CD4-positive, CD25-positive, alpha-beta regulatory T cell (primary cell): ENCODE measurements at regions not wholly inside any gene's neighbourhood (a gene's known extent, or its start where the extent isn't known, plus 50 kb on each side); places are given as distances from the start of the nearest gene placed in this dataset.
"Not testable (repeated sequence)": the region's sequence is repeated elsewhere in the genome, so short reads cannot be mapped to it uniquely, and the experiment has no call there.

ENCODE experiments used
- ATAC-seq, 2 donors: fragments of 150-1000 bp; cut with Tn5 transposase; one replicate each; pipeline ENCODE4 v1.10.0; 2021; ENCODE audit warnings: low read depth in 2 of 2, moderate number of reproducible peaks in 2 of 2, moderate library complexity in 1 of 2
- DNase-seq, 3 donors: peaks; one replicate each; pipeline versions ENCODE4 v3.0.0 to v3.0.0-alpha.2; 2012 to 2022; ENCODE audit warnings: mixed read lengths in 1 of 3
- H3K27ac ChIP-seq: one replicate; pipeline ENCODE4 v1.7.0; 2013; ENCODE audit warnings: mild to moderate bottlenecking, low read length; ENCODE audit not compliant: insufficient read depth, poor library complexity, severe bottlenecking
- H3K27me3 ChIP-seq: one replicate; pipeline ENCODE4 v1.7.0; 2013; ENCODE audit warnings: low read length; ENCODE audit not compliant: control insufficient read depth, insufficient read depth
- H3K36me3 ChIP-seq: one replicate; pipeline ENCODE4 v1.7.0; 2013; ENCODE audit warnings: mild to moderate bottlenecking, low read length, moderate library complexity; ENCODE audit not compliant: control insufficient read depth, insufficient read depth
- H3K4me1 ChIP-seq: 2 replicates; pipeline ENCODE4 v1.7.0; 2013; ENCODE audit warnings: mild to moderate bottlenecking, low read length; ENCODE audit not compliant: insufficient read depth, control insufficient read depth, poor library complexity, severe bottlenecking
- H3K4me3 ChIP-seq: one replicate; pipeline ENCODE4 v1.7.0; 2013; ENCODE audit warnings: low read depth, mild to moderate bottlenecking, low read length, moderate library complexity
- H3K9me3 ChIP-seq, 2 experiments: 1 replicate in 1 of 2; 2 replicates in 1 of 2; pipeline ENCODE4 v1.7.0; 2013; ENCODE audit warnings: low read length in 2 of 2, mild to moderate bottlenecking in 1 of 2, moderate library complexity in 1 of 2; ENCODE audit not compliant: control insufficient read depth in 2 of 2
- H3K27ac Mint-ChIP-seq, 3 donors: one replicate each; pipeline ENCODE4 v1.8.0; 2020 to 2022; ENCODE audit warnings: mild to moderate bottlenecking in 3 of 3, mixed read lengths in 3 of 3, moderate library complexity in 2 of 3
- H3K27me3 Mint-ChIP-seq: one replicate; pipeline ENCODE4 v1.8.0; 2022; ENCODE audit warnings: mild to moderate bottlenecking, mixed read lengths
- H3K36me3 Mint-ChIP-seq: one replicate; pipeline ENCODE4 v1.8.0; 2020; ENCODE audit warnings: mixed read lengths
- H3K4me1 Mint-ChIP-seq, 4 donors: one replicate each; pipeline ENCODE4 v1.8.0; 2020 to 2022; ENCODE audit warnings: mixed read lengths in 4 of 4, mild to moderate bottlenecking in 1 of 4
- H3K4me3 Mint-ChIP-seq, 4 donors: one replicate each; pipeline ENCODE4 v1.8.0; 2020 to 2022; ENCODE audit warnings: mild to moderate bottlenecking in 4 of 4, mixed read lengths in 4 of 4, moderate library complexity in 3 of 4
- H3K9me3 Mint-ChIP-seq, 7 donors: one replicate each; pipeline ENCODE4 v1.8.0; 2020 to 2022; ENCODE audit warnings: mixed read lengths in 7 of 7, mild to moderate bottlenecking in 3 of 7, moderate library complexity in 2 of 7

DNA sequence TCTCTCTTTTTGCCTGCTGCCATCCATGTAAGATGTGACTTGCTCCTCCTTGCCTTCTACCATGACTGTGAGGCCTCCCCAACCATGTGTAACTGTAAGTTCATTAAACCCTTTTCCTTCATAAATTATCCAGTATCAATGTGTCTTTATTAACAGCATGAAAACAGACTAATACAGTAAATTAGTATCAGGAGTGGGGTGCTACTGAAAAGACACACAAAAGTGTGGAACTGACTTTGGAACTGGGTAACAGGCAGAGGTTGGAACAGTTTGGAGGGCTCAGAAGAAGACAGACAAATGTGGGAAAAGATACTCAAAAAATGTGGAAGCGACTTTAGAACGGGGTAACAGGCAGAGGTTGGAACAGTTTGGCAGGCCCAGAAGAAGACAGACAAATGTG, 189.4 kb downstream of the HTR1B start:
- H3K4me1 Mint-ChIP-seq: no peaks in the 10 kb centered on the region
- H3K27ac Mint-ChIP-seq: no peak overlapping the region
- no peak overlapping the region for H3K4me3 Mint-ChIP-seq
- peaks cover 2 to 16% (median 8%) of the 10 kb centered on the region in 7 donors for H3K9me3 Mint-ChIP-seq
- Histone ChIP-seq H3K27me3 (no peaks in the 10 kb centered on the region), H3K27ac (no peak overlapping the region), H3K4me3 (no peak overlapping the region), H3K9me3 (peaks cover 6 to 17% of the 10 kb centered on the region in 2 experiments), H3K36me3 (no peaks in the 10 kb centered on the region), H3K4me1 (no peaks in the 10 kb centered on the region)
- DNase-seq: no peak
- H3K27me3 Mint-ChIP-seq: no peaks in the 10 kb centered on the region
- no peaks in the 10 kb centered on the region for H3K36me3 Mint-ChIP-seq
- no peak for ATAC-seq

DNA sequence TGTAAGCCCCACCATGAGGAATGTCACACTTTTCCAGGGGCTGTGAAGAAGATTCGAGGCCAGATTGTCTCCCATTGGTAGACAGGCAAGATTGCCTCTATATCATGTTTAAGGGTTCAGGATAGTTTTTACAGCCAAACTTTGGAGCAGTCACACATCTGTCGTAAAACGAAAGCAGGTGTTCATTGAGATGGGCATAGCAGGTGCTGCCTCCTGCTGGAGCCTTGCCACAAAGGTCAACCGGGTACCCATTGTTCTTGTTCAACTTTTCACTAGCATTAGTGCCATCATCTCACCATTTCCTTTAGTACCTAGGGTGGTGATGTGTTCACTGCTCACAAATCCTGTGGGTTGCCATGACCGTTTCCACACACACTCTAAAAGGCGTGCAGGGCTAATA, 198.3 kb downstream of the HTR1B start:
- Mint-ChIP-seq H3K27me3 (no peaks in the 10 kb centered on the region), H3K27ac (no peak overlapping the region), H3K36me3 (no peaks in the 10 kb centered on the region), H3K4me1 (no peaks in the 10 kb centered on the region), H3K9me3 (peaks cover 2 to 12% (median 4%) of the 10 kb centered on the region in 7 donors), H3K4me3 (no peak overlapping the region)
- Histone ChIP-seq H3K4me3 (no peak overlapping the region), H3K27ac (no peak overlapping the region), H3K4me1 (no peaks in the 10 kb centered on the region), H3K27me3 (no peaks in the 10 kb centered on the region), H3K9me3 (peaks cover 0 to 2% of the 10 kb centered on the region in 2 experiments), H3K36me3 (no peaks in the 10 kb centered on the region)
- ATAC-seq (no peak), DNase-seq (no peak)

DNA sequence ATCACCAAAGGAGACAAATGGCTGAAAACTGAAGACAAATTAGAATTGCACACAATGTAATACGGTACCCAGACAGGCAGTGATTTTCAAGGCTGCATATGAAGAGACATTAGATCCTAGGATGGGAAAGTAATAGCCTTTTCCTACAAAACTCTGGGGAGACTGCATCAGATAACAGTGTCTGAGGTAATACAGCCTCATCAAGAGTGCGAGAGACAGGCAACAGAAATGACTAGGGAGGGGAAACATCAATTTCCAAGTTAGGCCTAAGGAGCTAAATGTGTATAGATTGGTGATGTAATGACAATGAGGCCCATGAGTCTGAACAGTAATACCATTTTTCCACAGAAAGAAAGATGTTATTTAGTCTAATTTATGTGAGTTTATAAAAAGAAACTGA, 200.3 kb downstream of the HTR1B start:
- no peaks in the 10 kb centered on the region for H3K27me3 ChIP-seq
- Mint-ChIP-seq H3K4me1 (no peaks in the 10 kb centered on the region), H3K27ac (no peak overlapping the region), H3K4me3 (no peak overlapping the region), H3K27me3 (no peaks in the 10 kb centered on the region), H3K9me3 (peaks cover 2 to 12% (median 7%) of the 10 kb centered on the region in 7 donors), H3K36me3 (no peaks in the 10 kb centered on the region)
- DNase-seq (no peak), ATAC-seq (no peak)
- no peak overlapping the region for H3K27ac ChIP-seq
- no peaks in the 10 kb centered on the region for H3K4me1 ChIP-seq
- no peak overlapping the region for H3K4me3 ChIP-seq
- peaks cover 0 to 3% of the 10 kb centered on the region in 2 experiments for H3K9me3 ChIP-seq
- H3K36me3 ChIP-seq: no peaks in the 10 kb centered on the region

DNA sequence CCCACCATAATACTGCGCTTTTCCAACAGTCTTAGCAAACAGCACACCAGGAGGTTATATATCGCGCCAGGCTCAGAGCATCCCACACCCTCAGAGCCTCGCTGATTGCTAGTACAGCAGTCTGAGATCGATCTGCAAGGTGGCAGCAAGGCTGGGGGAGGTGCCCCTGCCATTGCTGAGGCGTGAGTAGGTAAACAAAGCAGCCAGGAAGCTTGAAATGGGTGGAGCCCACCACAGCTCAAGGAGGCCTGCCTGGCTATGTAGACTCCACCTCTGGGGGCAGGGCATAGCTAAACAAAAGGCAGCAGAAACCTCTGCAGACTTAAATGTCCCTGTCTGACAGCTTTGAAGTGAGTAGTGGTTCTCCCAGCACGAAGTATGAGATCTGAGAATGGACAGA, 211.5 kb downstream of the HTR1B start:
- not testable (repeated sequence) for H3K4me1 ChIP-seq, H3K27ac ChIP-seq, H3K27me3 ChIP-seq, H3K4me3 ChIP-seq, H3K36me3 Mint-ChIP-seq, H3K4me3 Mint-ChIP-seq, ATAC-seq, H3K9me3 ChIP-seq, H3K4me1 Mint-ChIP-seq, H3K27ac Mint-ChIP-seq, DNase-seq, H3K27me3 Mint-ChIP-seq, H3K36me3 ChIP-seq
- peaks cover 5 to 26% (median 9%) of the 10 kb centered on the region in 7 donors for H3K9me3 Mint-ChIP-seq

DNA sequence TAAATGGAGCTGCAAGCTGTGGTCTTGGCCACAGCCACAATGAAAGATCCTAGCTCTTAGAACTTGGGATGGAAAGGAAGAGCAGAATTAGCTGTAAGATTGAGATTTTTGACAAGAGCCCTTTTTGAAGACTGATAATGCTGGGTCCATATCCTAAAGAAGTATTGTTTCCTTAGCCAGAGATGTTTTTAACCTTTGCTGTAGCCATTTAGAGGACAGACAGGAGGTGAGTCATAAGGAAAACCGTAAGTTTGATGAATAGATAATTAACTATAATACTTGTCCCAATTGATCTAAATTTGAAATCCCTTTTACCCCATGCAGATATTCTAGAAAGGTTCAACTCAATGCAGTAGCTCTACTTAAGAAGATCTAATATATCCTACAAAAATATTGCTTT, 213.7 kb downstream of the HTR1B start:
- Mint-ChIP-seq H3K9me3 (peaks cover 5 to 19% (median 8%) of the 10 kb centered on the region in 7 donors), H3K36me3 (no peaks in the 10 kb centered on the region), H3K27me3 (no peaks in the 10 kb centered on the region), H3K4me1 (no peaks in the 10 kb centered on the region), H3K4me3 (no peak overlapping the region), H3K27ac (no peak overlapping the region)
- DNase-seq (no peak), ATAC-seq (no peak)
- no peaks in the 10 kb centered on the region for H3K4me1 ChIP-seq
- H3K9me3 ChIP-seq: peaks cover 0 to 3% of the 10 kb centered on the region in 2 experiments
- H3K27me3 ChIP-seq: no peaks in the 10 kb centered on the region
- H3K36me3 ChIP-seq: no peaks in the 10 kb centered on the region
- H3K27ac ChIP-seq: no peak overlapping the region
- no peak overlapping the region for H3K4me3 ChIP-seq

DNA sequence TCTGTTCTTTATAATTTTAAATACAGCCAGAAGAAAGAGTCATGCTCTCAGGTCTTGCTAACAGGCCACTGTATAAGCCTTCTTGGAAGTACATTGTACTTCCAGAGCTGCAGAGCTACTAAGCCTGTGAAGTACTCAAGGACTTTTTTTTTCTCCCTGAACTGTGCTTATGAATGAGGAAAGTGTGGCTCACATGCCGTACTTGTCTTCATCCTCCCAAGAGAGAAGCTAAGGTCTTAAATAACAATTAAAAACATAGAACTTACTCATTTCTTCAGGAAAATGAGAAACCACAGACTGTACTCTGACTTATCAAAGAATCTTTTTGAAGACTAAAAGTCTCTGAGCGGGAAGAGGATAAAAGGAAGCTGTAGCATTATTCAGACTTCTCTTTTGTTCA, 218.3 kb downstream of the HTR1B start:
- Mint-ChIP-seq H3K27me3 (no peaks in the 10 kb centered on the region), H3K4me1 (no peaks in the 10 kb centered on the region), H3K36me3 (no peaks in the 10 kb centered on the region), H3K9me3 (peaks cover 0 to 18% (median 6%) of the 10 kb centered on the region in 7 donors), H3K27ac (no peak overlapping the region), H3K4me3 (no peak overlapping the region)
- no peak for DNase-seq
- no peak overlapping the region for H3K27ac ChIP-seq
- no peak for ATAC-seq
- H3K4me3 ChIP-seq: no peak overlapping the region
- no peaks in the 10 kb centered on the region for H3K36me3 ChIP-seq
- H3K9me3 ChIP-seq: no peaks in the 10 kb centered on the region
- H3K27me3 ChIP-seq: no peaks in the 10 kb centered on the region
- H3K4me1 ChIP-seq: no peaks in the 10 kb centered on the region

DNA sequence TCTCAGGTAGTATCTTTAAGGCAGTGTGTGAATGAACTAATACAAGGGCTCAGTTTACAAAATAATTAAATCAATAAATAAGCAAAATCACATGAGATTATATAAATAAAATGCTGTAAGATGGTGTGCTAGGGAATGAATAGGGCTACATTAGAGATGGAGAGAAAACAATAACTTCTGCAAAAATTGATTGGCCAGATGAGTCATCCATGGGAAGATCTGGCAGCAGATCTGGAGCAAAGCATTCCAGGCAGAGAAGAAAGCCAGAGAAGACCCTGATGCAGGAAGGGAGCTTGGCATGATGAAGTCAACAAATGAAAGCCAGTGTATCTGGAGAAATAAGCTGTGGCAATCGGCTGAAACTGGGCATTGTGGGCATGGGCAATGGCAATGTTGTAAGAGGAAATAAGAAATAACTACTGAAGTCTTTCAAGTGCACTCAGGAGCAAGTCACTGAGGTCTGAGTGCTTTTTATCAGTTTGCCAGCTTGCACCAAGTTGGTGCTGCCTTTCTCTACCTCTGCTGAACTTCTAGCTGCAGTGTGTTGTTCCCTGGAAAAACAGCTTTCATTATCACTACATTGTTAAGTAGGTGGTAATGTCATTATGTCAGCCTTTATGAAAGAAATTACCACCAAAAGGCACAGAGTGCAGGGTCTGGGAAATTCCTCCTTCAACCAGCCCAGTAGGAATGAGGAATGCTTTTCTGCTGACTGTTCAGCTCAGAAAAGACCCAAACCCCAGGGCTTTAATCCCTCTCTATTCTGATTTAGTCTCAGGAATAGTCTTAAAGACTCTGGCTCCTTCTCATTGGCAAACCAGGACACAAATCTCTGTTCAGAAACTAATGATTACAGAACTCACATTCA, 231.6 kb downstream of the HTR1B start:
- no peaks in the 10 kb centered on the region for H3K27me3 ChIP-seq
- H3K4me1 Mint-ChIP-seq: no peaks in the 10 kb centered on the region
- H3K27me3 Mint-ChIP-seq: no peaks in the 10 kb centered on the region
- H3K36me3 ChIP-seq: no peaks in the 10 kb centered on the region
- no peak overlapping the region for H3K4me3 Mint-ChIP-seq
- H3K4me1 ChIP-seq: no peaks in the 10 kb centered on the region
- no peaks in the 10 kb centered on the region for H3K9me3 ChIP-seq
- DNase-seq (no peak), ATAC-seq (no peak)
- no peak overlapping the region for H3K27ac ChIP-seq
- peaks cover 4 to 13% (median 9%) of the 10 kb centered on the region in 7 donors for H3K9me3 Mint-ChIP-seq
- H3K27ac Mint-ChIP-seq: no peak overlapping the region
- no peak overlapping the region for H3K4me3 ChIP-seq
- H3K36me3 Mint-ChIP-seq: no peaks in the 10 kb centered on the region

DNA sequence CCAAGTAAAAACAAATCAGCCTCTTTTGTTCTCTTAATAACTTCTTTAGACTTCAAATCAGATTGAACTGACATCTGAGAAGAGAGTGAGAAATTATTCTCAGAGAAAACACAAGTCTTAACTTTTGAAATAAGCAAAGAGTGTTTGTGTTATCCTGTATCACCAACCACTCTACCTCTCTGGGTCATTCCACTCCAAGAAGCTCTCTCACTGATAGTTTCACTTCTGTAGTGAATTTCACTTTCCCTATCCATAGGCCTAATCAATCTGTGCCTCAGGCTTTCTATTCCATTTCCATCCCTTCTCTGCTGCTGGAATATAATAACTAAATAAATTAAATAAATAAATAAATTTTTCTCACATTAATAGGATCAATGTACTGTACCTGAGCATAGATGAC, 235.0 kb downstream of the HTR1B start:
- no peaks in the 10 kb centered on the region for H3K27me3 Mint-ChIP-seq
- H3K9me3 ChIP-seq: no peaks in the 10 kb centered on the region
- no peak overlapping the region for H3K27ac ChIP-seq
- no peaks in the 10 kb centered on the region for H3K4me1 Mint-ChIP-seq
- peak overlapping the region in 1 of 3 donors; percentile 3 for H3K27ac Mint-ChIP-seq
- H3K36me3 Mint-ChIP-seq: peaks cover 3% of the 10 kb centered on the region
- DNase-seq (no peak), ATAC-seq (no peak)
- no peak overlapping the region for H3K4me3 ChIP-seq
- no peak overlapping the region for H3K4me3 Mint-ChIP-seq
- H3K27me3 ChIP-seq: no peaks in the 10 kb centered on the region
- peaks cover 1 to 19% (median 11%) of the 10 kb centered on the region in 7 donors for H3K9me3 Mint-ChIP-seq
- H3K36me3 ChIP-seq: no peaks in the 10 kb centered on the region
- H3K4me1 ChIP-seq: no peaks in the 10 kb centered on the region
